Tibial artery (tissue), 4 donors: ENCODE measurements at regions not wholly inside any gene's neighbourhood (a gene's known extent, or its start where the extent isn't known, plus 50 kb on each side); places are given as distances from the start of the nearest gene placed in this dataset.

Experiments used
- DNase-seq, 2 donors: peaks; one replicate each; pipeline ENCODE4 v3.0.0-alpha.2; 2019
- H3K27ac ChIP-seq, 2 donors: fragments of 200-600 bp; sonication (generic) in 1 of 2; 1 replicate in 1 of 2; 2 replicates in 1 of 2; pipeline ENCODE4 v1.5.1; 2018 to 2019; ENCODE audit warnings: mild to moderate bottlenecking in 1 of 2
- H3K27me3 ChIP-seq, 2 donors: fragments of 200-600 bp; sonication (generic) in 1 of 2; one replicate each; pipeline versions ENCODE4 v1.5.1 to v1.6.0; 2016 to 2019
- H3K36me3 ChIP-seq, 3 donors: fragments of 200-600 bp; sonication (generic) in 2 of 3; one replicate each; pipeline ENCODE4 v1.5.1; 2016 to 2019; ENCODE audit warnings: mild to moderate bottlenecking in 2 of 3
- H3K4me1 ChIP-seq, 4 donors: fragments of 200-600 bp; sonication (generic) in 2 of 4; 1 replicate in 3 of 4; 2 replicates in 1 of 4; pipeline ENCODE4 v1.5.1; 2016 to 2019
- H3K4me3 ChIP-seq, 2 donors: fragments of 200-600 bp; sonication (generic) in 1 of 2; 1 replicate in 1 of 2; 2 replicates in 1 of 2; pipeline ENCODE4 v1.5.1; 2018 to 2019; ENCODE audit warnings: mild to moderate bottlenecking in 2 of 2
- H3K9me3 ChIP-seq, 3 donors: fragments of 200-600 bp; sonication (generic) in 1 of 3; one replicate each; pipeline ENCODE4 v1.5.1; 2016 to 2019
- intact Hi-C: fragments of 100-400 bp; cut with DNase I; formaldehyde crosslinking; loops from one replicate; pipeline ENCODE4 v1.15.0; 2023; ENCODE audit warnings: low total_unique reads
- TF ChIP-seq, protein P1 (sequence below), 2 experiments: fragments of 200-600 bp in 1 of 2; fragments of 450-650 bp in 1 of 2; IDR thresholded peaks; one replicate each; pipeline ENCODE4 v1.5.1; 2017 to 2019; ENCODE audit warnings: antibody characterized with exemption in 2 of 2, mild to moderate bottlenecking in 1 of 2, moderate library complexity in 1 of 2

DNA sequence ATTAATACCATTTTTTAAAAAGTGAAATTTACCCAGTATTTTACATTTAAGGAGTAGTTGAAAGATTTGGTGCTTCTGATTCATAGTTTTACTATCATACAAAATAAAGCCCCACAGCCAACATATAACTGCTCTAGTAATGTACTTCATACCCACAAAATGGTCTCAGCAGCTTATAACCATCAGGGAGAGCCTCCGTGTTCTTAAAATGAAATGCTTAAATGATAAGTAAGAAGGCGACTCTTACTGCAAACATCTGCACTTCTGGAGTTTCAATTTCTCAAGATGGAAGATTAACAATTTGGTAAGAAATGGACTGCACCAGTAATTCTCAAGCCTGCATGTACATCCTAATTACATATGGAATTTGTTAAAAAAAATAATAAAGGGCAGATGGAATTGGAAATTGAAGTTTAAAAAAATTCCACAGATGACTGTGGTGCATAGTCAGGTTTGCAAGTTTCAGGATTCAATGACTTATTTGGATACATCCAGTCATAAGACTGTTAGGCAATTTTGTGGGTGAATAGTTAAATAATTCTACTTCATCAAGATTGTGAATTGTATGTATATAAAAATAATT is 461.0 kb downstream of the KIF20B start:
- TF ChIP-seq, protein P1, sequence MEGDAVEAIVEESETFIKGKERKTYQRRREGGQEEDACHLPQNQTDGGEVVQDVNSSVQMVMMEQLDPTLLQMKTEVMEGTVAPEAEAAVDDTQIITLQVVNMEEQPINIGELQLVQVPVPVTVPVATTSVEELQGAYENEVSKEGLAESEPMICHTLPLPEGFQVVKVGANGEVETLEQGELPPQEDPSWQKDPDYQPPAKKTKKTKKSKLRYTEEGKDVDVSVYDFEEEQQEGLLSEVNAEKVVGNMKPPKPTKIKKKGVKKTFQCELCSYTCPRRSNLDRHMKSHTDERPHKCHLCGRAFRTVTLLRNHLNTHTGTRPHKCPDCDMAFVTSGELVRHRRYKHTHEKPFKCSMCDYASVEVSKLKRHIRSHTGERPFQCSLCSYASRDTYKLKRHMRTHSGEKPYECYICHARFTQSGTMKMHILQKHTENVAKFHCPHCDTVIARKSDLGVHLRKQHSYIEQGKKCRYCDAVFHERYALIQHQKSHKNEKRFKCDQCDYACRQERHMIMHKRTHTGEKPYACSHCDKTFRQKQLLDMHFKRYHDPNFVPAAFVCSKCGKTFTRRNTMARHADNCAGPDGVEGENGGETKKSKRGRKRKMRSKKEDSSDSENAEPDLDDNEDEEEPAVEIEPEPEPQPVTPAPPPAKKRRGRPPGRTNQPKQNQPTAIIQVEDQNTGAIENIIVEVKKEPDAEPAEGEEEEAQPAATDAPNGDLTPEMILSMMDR (IDR thresholded peaks at IDR 0.05) = no peak
- intact Hi-C loops = no loop called here

DNA sequence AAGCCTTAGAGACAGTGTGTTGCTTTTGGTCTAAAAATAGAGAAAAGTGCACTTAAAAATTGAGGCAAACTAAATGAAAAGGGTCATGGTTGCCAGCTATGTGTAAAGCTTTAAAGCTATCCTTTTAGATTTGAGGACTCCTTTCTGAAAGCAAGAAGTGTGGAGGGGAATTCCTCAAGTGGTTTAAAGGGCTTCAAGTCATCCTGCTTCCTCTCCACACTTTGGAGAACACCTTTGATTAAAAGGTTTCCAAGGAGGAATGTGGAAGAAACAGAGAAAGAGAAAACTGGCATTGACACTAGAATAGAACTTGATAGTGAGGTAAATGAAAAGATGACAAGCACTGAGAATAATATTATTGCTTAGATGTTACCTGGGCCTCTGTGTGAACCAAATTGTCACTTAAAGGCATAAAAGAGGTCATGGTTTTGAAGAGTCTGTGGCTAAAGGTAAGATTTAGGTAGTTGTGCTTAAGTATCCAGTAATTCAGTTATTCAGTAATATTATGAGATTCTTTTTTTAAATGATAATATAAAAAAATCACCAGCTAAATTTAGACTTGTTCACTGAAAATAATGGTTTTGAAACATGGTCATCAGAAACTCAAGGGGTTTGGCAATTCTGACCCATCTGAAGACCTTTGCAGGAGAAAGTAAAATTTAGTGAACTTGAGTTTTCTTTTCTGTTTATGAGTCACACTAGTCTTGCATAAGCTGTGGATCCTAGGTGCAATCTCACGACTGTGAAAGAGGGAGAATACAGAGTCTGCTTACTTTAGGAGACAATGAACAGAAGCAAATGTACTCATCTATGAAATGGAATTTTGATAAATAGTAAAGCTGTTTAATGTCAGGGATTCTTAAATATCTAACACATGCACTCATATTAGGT is 466.0 kb downstream of the KIF20B start:
- Histone ChIP-seq H3K4me1 (no peaks in the 10 kb centered on the region), H3K27me3 (no peaks in the 10 kb centered on the region), H3K9me3 (no peaks in the 10 kb centered on the region), H3K36me3 (no peaks in the 10 kb centered on the region), H3K27ac (no peak overlapping the region), H3K4me3 (no peak overlapping the region)
- TF ChIP-seq, protein P1 (IDR thresholded peaks at IDR 0.05) = no peak
- DNase-seq = no peak
- intact Hi-C loops = no loop called here

More for the DNA sequence above, 461.0 kb downstream of the KIF20B start:
- Histone ChIP-seq H3K27me3 (no peaks in the 10 kb centered on the region), H3K27ac (no peak overlapping the region), H3K9me3 (no peaks in the 10 kb centered on the region), H3K36me3 (no peaks in the 10 kb centered on the region), H3K4me1 (no peaks in the 10 kb centered on the region), H3K4me3 (no peak overlapping the region)
- DNase-seq = no peak

DNA sequence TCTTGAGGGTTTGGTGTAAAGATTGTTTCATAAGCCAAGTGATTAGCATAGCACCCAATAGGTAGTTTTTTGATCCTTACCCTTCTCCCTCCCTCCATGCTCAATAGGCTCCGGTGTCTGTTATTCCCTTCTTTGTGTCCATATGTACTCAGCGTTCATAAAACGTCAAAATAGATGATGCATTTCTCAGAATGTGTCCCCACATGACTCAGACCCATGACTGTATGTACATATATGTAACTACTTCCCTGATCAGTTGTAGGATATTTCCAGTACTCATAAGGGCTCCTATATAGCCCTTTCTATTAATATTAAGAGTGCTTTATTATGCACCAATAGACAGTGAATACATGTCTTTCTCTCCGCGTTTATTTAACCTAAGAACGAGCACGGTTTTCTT is 466.9 kb downstream of the KIF20B start:
- H3K4me1 ChIP-seq = no peaks in the 10 kb centered on the region
- TF ChIP-seq, protein P1 (IDR thresholded peaks at IDR 0.05) = no peak

DNA sequence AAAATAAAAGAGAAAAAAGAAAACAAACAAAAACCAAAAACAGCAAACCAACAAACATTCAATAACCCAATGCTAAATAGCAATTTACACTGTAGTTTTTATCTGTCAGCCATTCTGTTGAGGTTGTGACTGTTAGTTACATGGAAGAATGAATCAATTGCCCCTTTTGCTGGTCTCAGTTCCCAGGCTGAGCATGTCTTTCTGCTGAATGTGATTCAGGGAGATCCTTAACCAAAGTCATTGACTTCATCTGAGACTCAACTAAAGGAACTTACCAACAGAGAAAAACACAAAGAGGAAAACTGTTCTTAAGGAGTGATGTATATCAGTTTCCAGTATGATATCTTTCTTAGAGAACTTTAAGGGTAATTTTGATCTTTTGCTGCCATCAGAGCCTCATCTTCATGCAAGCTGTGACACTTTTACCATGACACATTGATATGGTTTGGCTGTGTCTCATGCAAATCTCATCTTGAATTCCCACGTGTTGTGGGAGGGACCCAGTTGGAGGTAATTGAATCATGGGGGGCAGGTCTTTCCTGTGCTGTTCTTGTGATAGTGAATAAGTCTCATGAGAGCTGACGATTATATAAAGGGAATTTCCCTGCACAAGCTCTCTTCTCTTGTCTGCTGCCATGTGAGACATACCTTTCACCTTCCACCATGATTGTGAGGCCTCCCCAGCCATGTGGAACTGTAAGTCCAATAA is 469.8 kb downstream of the KIF20B start:
- H3K4me3 ChIP-seq = no peak overlapping the region
- DNase-seq = no peak
- TF ChIP-seq, protein P1 (IDR thresholded peaks at IDR 0.05) = no peak
- H3K4me1 ChIP-seq = no peaks in the 10 kb centered on the region
- H3K27ac ChIP-seq = no peak overlapping the region
- intact Hi-C loops = no loop called here
- no peaks in the 10 kb centered on the region for H3K27me3 ChIP-seq
- no peaks in the 10 kb centered on the region for H3K9me3 ChIP-seq
- H3K36me3 ChIP-seq = no peaks in the 10 kb centered on the region

More for the DNA sequence above, 466.9 kb downstream of the KIF20B start:
- Histone ChIP-seq H3K4me3 (no peak overlapping the region), H3K9me3 (no peaks in the 10 kb centered on the region), H3K27me3 (no peaks in the 10 kb centered on the region), H3K36me3 (no peaks in the 10 kb centered on the region), H3K27ac (no peak overlapping the region)
- intact Hi-C loops = no loop called here
- DNase-seq = no peak

DNA sequence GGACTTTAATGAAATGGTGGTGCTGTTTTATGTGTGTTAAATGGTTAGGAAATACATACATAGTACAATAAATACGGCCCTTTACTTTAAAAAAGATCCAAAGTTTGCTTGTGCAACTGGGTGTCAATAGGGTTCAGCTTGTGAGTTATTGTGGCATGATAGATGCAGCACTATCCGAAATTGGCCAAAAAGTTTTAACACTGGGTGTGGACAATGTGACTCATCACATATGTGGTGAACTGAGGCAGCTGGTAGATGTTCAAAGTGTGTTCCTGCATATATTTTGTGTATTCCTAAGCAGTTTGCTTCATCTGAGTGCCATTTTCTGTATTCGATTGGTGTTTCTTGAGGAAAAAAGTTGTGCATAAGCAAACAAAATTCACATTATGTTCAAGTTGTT is 473.1 kb downstream of the KIF20B start:
- H3K9me3 ChIP-seq = no peaks in the 10 kb centered on the region
- intact Hi-C loops = no loop called here
- DNase-seq = no peak
- TF ChIP-seq, protein P1 (IDR thresholded peaks at IDR 0.05) = no peak
- H3K27ac ChIP-seq = no peak overlapping the region
- H3K27me3 ChIP-seq = no peaks in the 10 kb centered on the region
- H3K4me1 ChIP-seq = no peaks in the 10 kb centered on the region
- H3K4me3 ChIP-seq = no peak overlapping the region
- H3K36me3 ChIP-seq = no peaks in the 10 kb centered on the region
